ENCODE measurements at regions not wholly inside any gene's neighbourhood (a gene's known extent, or its start where the extent isn't known, plus 50 kb on each side); places are given as distances from the start of the nearest gene placed in this dataset.

DNA sequence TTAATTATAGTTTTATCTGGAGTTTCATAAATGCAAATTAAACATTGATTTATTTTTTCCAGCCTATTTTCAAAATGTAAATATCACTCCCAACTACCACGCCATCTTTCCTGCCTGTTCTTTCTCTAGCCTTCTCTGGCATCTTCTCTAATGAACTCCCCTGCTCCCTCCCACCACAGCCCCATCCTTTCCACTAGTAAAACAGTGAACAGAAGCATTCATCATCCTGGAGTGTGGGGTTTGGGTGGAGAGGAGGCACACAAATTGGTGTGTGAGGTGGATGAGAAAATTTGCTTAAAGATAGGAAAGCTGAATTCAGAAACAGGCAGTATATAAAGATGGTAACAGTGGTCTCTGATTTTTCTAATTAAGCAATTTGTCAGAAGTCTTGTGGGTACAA is 479.4 kb downstream of the ARL4A start:
- intact Hi-C loops (cut with DNase I): no loop called here
- no peaks in the 10 kb centered on the region for H3K36me3 ChIP-seq (replicated peaks in 1 of 2)
- 71 to 91% (median 80%) methylated on average over 1 of the region's 1 CpG for WGBS, 4 donors
- H3K4me3 ChIP-seq: no peak overlapping the region
- H3K27ac ChIP-seq: no peak overlapping the region
- no peak for DNase-seq
- no peaks in the 10 kb centered on the region for H3K4me1 ChIP-seq (replicated peaks in 1 of 2)
- TF ChIP-seq, protein P1, sequence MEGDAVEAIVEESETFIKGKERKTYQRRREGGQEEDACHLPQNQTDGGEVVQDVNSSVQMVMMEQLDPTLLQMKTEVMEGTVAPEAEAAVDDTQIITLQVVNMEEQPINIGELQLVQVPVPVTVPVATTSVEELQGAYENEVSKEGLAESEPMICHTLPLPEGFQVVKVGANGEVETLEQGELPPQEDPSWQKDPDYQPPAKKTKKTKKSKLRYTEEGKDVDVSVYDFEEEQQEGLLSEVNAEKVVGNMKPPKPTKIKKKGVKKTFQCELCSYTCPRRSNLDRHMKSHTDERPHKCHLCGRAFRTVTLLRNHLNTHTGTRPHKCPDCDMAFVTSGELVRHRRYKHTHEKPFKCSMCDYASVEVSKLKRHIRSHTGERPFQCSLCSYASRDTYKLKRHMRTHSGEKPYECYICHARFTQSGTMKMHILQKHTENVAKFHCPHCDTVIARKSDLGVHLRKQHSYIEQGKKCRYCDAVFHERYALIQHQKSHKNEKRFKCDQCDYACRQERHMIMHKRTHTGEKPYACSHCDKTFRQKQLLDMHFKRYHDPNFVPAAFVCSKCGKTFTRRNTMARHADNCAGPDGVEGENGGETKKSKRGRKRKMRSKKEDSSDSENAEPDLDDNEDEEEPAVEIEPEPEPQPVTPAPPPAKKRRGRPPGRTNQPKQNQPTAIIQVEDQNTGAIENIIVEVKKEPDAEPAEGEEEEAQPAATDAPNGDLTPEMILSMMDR (IDR thresholded peaks at IDR 0.05): no peak
- TF ChIP-seq POLR2A (IDR thresholded peaks at IDR 0.05): no peak
- H3K27me3 ChIP-seq: no peaks in the 10 kb centered on the region
- no peaks in the 10 kb centered on the region for H3K9me3 ChIP-seq (replicated peaks in 1 of 3)

DNA sequence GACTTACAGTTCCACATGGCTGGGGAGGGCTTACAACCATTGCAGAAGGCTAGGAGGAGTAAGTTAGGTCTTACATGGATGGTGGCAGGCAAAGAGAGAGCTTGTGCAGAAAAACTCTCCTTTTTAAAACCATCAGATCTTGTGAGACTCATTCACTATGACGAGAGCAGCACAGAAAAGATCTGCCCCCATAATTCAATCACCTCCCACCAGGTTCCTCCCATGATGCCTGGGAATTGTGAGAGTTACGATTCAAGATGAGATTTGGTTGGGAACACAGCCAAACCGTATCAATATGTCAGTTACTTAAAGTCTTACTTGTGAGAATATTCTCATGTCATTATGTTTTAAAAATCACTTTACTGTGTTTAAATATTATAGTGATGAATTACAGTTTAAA is 481.9 kb downstream of the ARL4A start:
- no peaks in the 10 kb centered on the region for H3K36me3 ChIP-seq (replicated peaks in 1 of 2)
- no peaks in the 10 kb centered on the region for H3K4me1 ChIP-seq (replicated peaks in 1 of 2)
- intact Hi-C loops (cut with DNase I): no loop called here
- no peak overlapping the region for H3K4me3 ChIP-seq
- H3K9me3 ChIP-seq (replicated peaks in 1 of 3): no peaks in the 10 kb centered on the region
- no peaks in the 10 kb centered on the region for H3K27me3 ChIP-seq
- no peak overlapping the region for H3K27ac ChIP-seq
- TF ChIP-seq POLR2A (IDR thresholded peaks at IDR 0.05): no peak
- TF ChIP-seq, protein P1 (IDR thresholded peaks at IDR 0.05): no peak
- WGBS, 4 donors: 57 to 66% (median 61%) methylated on average over 3 of the region's 3 CpGs
- no peak for DNase-seq

DNA sequence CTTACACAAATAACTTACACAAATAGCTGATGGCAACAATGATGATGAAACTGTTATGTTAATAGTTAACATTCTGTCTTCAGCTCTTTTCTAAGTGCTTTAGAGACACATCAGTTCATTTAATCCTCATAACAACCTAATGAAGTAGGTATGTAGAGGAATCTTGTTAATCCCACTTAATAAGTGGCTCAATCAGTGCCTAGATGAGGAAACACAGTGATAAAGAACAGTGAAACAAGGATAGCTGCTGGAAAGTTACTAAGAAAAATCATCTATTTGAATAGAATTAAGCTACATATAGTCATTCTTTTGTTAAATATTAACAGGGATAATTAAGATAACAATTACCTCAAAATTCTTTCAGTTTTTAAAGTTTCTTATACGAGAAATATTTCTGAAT is 487.6 kb downstream of the ARL4A start:
- Histone ChIP-seq H3K4me1 (replicated peaks in 1 of 2) (no peaks in the 10 kb centered on the region), H3K27ac (no peak overlapping the region), H3K9me3 (replicated peaks in 1 of 3) (no peaks in the 10 kb centered on the region), H3K36me3 (replicated peaks in 1 of 2) (no peaks in the 10 kb centered on the region), H3K27me3 (no peaks in the 10 kb centered on the region), H3K4me3 (no peak overlapping the region)
- intact Hi-C loops (cut with DNase I): no loop called here
- TF ChIP-seq POLR2A (IDR thresholded peaks at IDR 0.05): no peak
- TF ChIP-seq, protein P1 (IDR thresholded peaks at IDR 0.05): no peak
- WGBS, 4 donors: 64 to 73% (median 71%) methylated on average over 1 of the region's 1 CpG
- no peak for DNase-seq

DNA sequence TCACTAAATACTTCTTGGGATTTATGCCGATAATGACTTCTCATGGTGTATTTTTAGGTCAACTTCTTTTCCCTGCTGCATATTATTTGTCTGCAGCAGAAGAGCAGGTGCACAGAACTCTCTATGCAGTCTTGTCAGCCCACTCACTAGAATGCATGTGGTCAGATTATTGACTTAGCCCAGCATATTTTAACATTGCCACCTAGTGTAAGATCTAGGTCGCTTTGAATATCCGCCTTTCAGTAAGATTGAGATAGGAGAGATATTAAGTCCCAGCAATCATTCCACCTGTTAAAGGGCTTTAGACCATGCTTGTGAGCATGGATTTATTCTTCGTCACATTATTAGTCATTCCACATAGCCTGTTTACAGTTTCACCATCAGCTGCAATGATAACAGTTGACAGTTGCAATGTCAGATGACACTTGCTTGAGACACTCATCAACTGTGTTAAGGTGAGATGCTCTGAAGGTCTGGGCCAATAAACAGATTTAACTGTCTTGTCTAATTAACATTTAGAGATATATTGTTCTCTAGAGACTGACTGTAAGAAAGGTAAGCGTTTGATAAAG is 491.7 kb downstream of the ARL4A start:
- WGBS, 4 donors: 55 to 65% (median 62%) methylated on average over 5 of the region's 5 CpGs
- TF ChIP-seq, protein P1 (IDR thresholded peaks at IDR 0.05): peak in 1 of 6 experiments; percentile 10
- TF ChIP-seq POLR2A (IDR thresholded peaks at IDR 0.05): no peak
- DNase-seq: no peak
- H3K27me3 ChIP-seq: no peaks in the 10 kb centered on the region
- no peak overlapping the region for H3K27ac ChIP-seq
- no peaks in the 10 kb centered on the region for H3K36me3 ChIP-seq (replicated peaks in 1 of 2)
- H3K4me1 ChIP-seq (replicated peaks in 1 of 2): no peaks in the 10 kb centered on the region
- no peaks in the 10 kb centered on the region for H3K9me3 ChIP-seq (replicated peaks in 1 of 3)
- intact Hi-C loops (cut with DNase I): no loop called here
- H3K4me3 ChIP-seq: no peak overlapping the region
